Loucy (cell line): ENCODE measurements at regions not wholly inside any gene's neighbourhood (a gene's known extent, or its start where the extent isn't known, plus 50 kb on each side); places are given as distances from the start of the nearest gene placed in this dataset.

Source experiments
- H2AFZ ChIP-seq: fragments of 200-600 bp; sonication (generic); 2 replicates; pipeline ENCODE4 v1.6.0; 2016; ENCODE audit warnings: antibody characterized with exemption, mild to moderate bottlenecking, low read length, moderate library complexity
- H3F3A ChIP-seq: fragments of 200-600 bp; 2 replicates; pipeline ENCODE4 v1.6.0; 2016; ENCODE audit warnings: antibody characterized with exemption, low read depth, mild to moderate bottlenecking
- H3K27me3 ChIP-seq: fragments of 200-600 bp; sonication (generic); 2 replicates; pipeline ENCODE4 v1.6.1; 2014; ENCODE audit warnings: low read length, mild to moderate bottlenecking; ENCODE audit not compliant: insufficient read depth, poor library complexity, severe bottlenecking
- H3K36me3 ChIP-seq: fragments of 200-600 bp; sonication (generic); 2 replicates; pipeline ENCODE4 v1.6.1; 2016; ENCODE audit warnings: low read length; ENCODE audit not compliant: insufficient read depth
- H3K4me1 ChIP-seq: fragments of 200-600 bp; sonication (generic); 2 replicates; pipeline ENCODE4 v1.5.1; 2014; ENCODE audit warnings: low read length, mild to moderate bottlenecking; ENCODE audit not compliant: insufficient read depth, poor library complexity, severe bottlenecking
- H3K4me2 ChIP-seq: fragments of 200-600 bp; sonication (generic); 2 replicates; pipeline ENCODE4 v1.6.0; 2014; ENCODE audit warnings: antibody characterized with exemption, low read length, low read depth, mild to moderate bottlenecking; ENCODE audit not compliant: poor library complexity, severe bottlenecking
- H3K4me3 ChIP-seq: fragments of 200-600 bp; sonication (generic); 2 replicates; pipeline ENCODE4 v1.5.1; 2014; ENCODE audit warnings: low read length, mild to moderate bottlenecking, mixed read lengths; ENCODE audit not compliant: poor library complexity, severe bottlenecking
- H3K79me2 ChIP-seq: fragments of 200-600 bp; sonication (generic); 2 replicates; pipeline ENCODE4 v1.6.1; 2014; ENCODE audit warnings: low read length; ENCODE audit not compliant: insufficient read depth
- H3K9ac ChIP-seq: fragments of 200-600 bp; sonication (generic); 2 replicates; pipeline ENCODE4 v1.6.0; 2014; ENCODE audit warnings: mild to moderate bottlenecking, low read depth, low read length, moderate library complexity; ENCODE audit not compliant: poor library complexity, severe bottlenecking
- H3K9me2 ChIP-seq: fragments of 200-600 bp; sonication (generic); replicated peaks from 2 replicates; pipeline ENCODE4 v1.6.1; 2016; ENCODE audit warnings: low read depth, low read length, mixed read lengths
- H3K9me3 ChIP-seq: fragments of 200-600 bp; sonication (generic); 2 replicates; pipeline ENCODE4 v1.6.1; 2014; ENCODE audit warnings: mild to moderate bottlenecking, antibody characterized with exemption, low read length, low read depth; ENCODE audit not compliant: insufficient read depth
- H4K20me1 ChIP-seq: fragments of 200-600 bp; sonication (generic); 2 replicates; pipeline ENCODE4 v1.6.0; 2014; ENCODE audit warnings: antibody characterized with exemption, low read length, mild to moderate bottlenecking; ENCODE audit not compliant: insufficient read depth, poor library complexity, severe bottlenecking
- CTCF ChIP-seq: fragments of 200-600 bp; sonication (generic); conservative IDR thresholded peaks from 2 replicates; pipeline ENCODE4 v1.5.1; 2014; ENCODE audit warnings: mild to moderate bottlenecking, antibody characterized with exemption, low read length
- EZH2phosphoT487 ChIP-seq: fragments of 200-600 bp; IDR thresholded peaks from 2 replicates; pipeline ENCODE4 v1.6.1; 2018; ENCODE audit warnings: antibody characterized with exemption, mild to moderate bottlenecking, moderate library complexity, borderline replicate concordance

DNA sequence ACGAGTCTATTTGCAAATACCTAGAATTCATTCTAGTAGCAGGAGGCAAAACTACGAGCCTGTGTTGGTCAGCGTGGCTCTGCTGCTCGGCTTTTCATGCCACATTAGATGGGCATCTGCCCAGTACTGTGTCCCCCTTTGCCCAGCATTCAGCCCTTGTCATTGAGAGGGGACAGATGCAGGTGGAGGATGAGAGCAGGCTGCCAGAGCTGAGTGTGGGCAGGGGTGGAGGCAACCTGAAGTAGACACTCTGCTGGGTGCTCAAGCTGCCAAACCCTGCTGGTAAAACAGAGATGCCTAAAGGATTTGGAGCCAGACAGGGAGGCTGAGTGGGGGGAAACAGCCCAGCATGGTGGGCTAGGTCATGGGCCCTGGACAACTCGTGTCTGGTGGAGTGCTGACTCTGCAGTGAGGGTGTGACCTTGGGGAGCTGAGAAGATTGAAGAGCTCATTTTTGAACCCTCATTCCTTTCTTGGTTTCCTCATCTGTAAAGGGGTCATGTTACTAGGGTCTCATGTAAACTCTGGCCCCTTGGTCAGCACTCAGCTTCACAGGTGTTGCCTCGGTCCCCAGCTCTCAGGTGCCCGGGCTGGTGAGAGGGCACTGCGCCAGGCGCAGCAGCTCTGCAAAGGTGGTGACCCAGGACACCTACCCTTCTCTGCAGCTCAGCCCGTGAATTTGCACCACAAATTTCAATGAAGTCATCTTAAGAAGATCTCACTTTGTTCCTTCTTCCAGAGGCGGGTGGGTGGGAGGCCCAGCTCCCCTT, 64.2 kb upstream of the BHLHE23 start:
- no peaks in the 10 kb centered on the region for H3K4me1 ChIP-seq
- no peaks in the 10 kb centered on the region for H3K9me2 ChIP-seq
- H3K27me3 ChIP-seq: no peaks in the 10 kb centered on the region
- H3K4me2 ChIP-seq: no peak overlapping the region
- H3K79me2 ChIP-seq: no peaks in the 10 kb centered on the region
- no peaks in the 10 kb centered on the region for H3F3A ChIP-seq
- no peak overlapping the region for H2AFZ ChIP-seq
- no peaks in the 10 kb centered on the region for H4K20me1 ChIP-seq
- H3K9me3 ChIP-seq: no peaks in the 10 kb centered on the region
- H3K4me3 ChIP-seq: no peak overlapping the region
- TF ChIP-seq CTCF (no peak), EZH2phosphoT487 (no peak)
- H3K36me3 ChIP-seq: no peaks in the 10 kb centered on the region
- no peak overlapping the region for H3K9ac ChIP-seq

- no peaks in the 10 kb centered on the region for H3K27me3 ChIP-seq
- H3K9me2 ChIP-seq: no peaks in the 10 kb centered on the region
- H3K36me3 ChIP-seq: no peaks in the 10 kb centered on the region
Measured at GRCh38 chr20:63070301-63070625, 63.5 kb upstream of the BHLHE23 start.

DNA sequence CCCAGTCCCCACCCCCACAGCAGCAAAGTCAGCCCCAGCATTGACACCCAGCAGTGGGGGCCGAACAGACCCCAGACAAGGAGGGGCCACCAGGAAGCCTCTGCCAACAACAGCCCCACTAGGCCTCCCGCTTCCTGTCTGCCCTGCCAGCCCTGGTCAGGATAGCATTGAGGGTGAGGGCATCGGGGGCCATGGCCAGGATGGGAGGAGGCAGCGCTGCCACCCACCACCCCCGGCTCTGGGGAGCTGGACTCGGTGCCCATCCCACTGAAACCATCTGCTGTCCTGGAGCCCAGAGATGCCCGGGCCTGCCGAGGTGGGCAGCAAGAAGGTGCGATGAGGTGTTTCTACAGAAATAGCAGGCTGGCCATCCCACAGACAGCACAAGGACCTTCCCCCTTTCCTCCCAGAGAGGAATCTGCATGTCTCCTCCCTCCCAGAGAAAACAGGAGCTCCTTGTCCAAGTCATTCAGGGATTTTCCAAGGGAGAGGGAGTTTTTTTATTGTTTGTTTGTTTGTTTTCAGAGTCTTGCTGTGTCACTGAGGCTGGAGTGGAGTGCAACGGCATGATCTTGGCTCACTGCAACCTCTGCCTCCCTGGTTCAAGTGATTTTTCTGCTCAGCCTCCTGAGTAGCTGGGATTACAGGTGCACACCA, 62.1 kb upstream of the BHLHE23 start:
- Histone ChIP-seq H3F3A (no peaks in the 10 kb centered on the region), H2AFZ (no peak overlapping the region), H3K9me3 (no peaks in the 10 kb centered on the region; the same call in 1 of the 2 replicates), H3K9me2 (no peaks in the 10 kb centered on the region), H3K4me3 (no peak overlapping the region), H3K79me2 (no peaks in the 10 kb centered on the region), H3K4me1 (no peaks in the 10 kb centered on the region), H3K27me3 (no peaks in the 10 kb centered on the region), H3K9ac (no peak overlapping the region), H3K36me3 (no peaks in the 10 kb centered on the region), H3K4me2 (no peak overlapping the region), H4K20me1 (no peaks in the 10 kb centered on the region)
- TF ChIP-seq CTCF: no peak
- no peak for TF ChIP-seq EZH2phosphoT487

More at GRCh38 chr20:63070301-63070625, 63.5 kb upstream of the BHLHE23 start:
- H3K4me1 ChIP-seq: no peaks in the 10 kb centered on the region
- no peak overlapping the region for H3K9ac ChIP-seq
- H3K4me3 ChIP-seq: no peak overlapping the region
- H2AFZ ChIP-seq: no peak overlapping the region
- no peaks in the 10 kb centered on the region for H3K9me3 ChIP-seq
- H3K4me2 ChIP-seq: no peak overlapping the region
- no peaks in the 10 kb centered on the region for H3F3A ChIP-seq
- H4K20me1 ChIP-seq: no peaks in the 10 kb centered on the region
- H3K79me2 ChIP-seq: no peaks in the 10 kb centered on the region
- no peak for TF ChIP-seq EZH2phosphoT487
- no peak for TF ChIP-seq CTCF
